Astrocyte (in vitro differentiated cells and primary cell): ENCODE measurements at regions not wholly inside any gene's neighbourhood (a gene's known extent, or its start where the extent isn't known, plus 50 kb on each side); places are given as distances from the start of the nearest gene placed in this dataset.
A peak's percentile ranks its signal among the peaks of the same experiment; 100 is the strongest.

Source experiments
- DNase-seq: peaks from one replicate; pipeline ENCODE4 v3.0.0-alpha.2; 2010; ENCODE audit warnings: low read depth
- FAIRE-seq: peaks from 2 replicates; lab custom pipeline; 2011; peaks lifted over from hg19 to GRCh38; lab: Jason Lieb, UNC
- H2AFZ ChIP-seq: 2 replicates; pipeline ENCODE4 v1.6.0; 2012; ENCODE audit warnings: low read depth, low read length, inconsistent platforms
- H3K27ac ChIP-seq: 2 replicates; pipeline ENCODE4 v1.5.1; 2011; ENCODE audit warnings: low read depth, low read length, inconsistent platforms
- H3K27me3 ChIP-seq: 2 replicates; pipeline ENCODE4 v1.6.0; 2011; ENCODE audit warnings: low read length, inconsistent platforms; ENCODE audit not compliant: insufficient read depth
- H3K36me3 ChIP-seq: 2 replicates; pipeline ENCODE4 v1.5.1; 2011; ENCODE audit warnings: low read length, inconsistent platforms; ENCODE audit not compliant: insufficient read depth
- H3K4me1 ChIP-seq: 2 replicates; pipeline ENCODE4 v1.5.1; 2011; ENCODE audit warnings: low read length, inconsistent platforms; ENCODE audit not compliant: insufficient read depth
- H3K4me2 ChIP-seq: 2 replicates; pipeline ENCODE4 v1.6.0; 2012; ENCODE audit warnings: low read length, inconsistent platforms
- H3K4me3 ChIP-seq: 2 replicates; pipeline ENCODE4 v1.5.1; 2011; ENCODE audit warnings: low read depth, mild to moderate bottlenecking, low read length, inconsistent platforms; ENCODE audit not compliant: insufficient read depth
- H3K79me2 ChIP-seq: 2 replicates; pipeline ENCODE4 v1.6.0; 2012; ENCODE audit warnings: mild to moderate bottlenecking, low read length, inconsistent platforms; ENCODE audit not compliant: insufficient read depth
- H3K9ac ChIP-seq: 2 replicates; pipeline ENCODE4 v1.6.0; 2012; ENCODE audit warnings: mild to moderate bottlenecking, low read length, inconsistent platforms
- H3K9me3 ChIP-seq: 2 replicates; pipeline ENCODE4 v1.5.1; 2012; ENCODE audit warnings: low read depth, mild to moderate bottlenecking, low read length, inconsistent platforms; ENCODE audit not compliant: insufficient read depth
- H4K20me1 ChIP-seq: 2 replicates; pipeline ENCODE4 v1.6.0; 2012; ENCODE audit warnings: low read length, inconsistent platforms; ENCODE audit not compliant: insufficient read depth
- H3K27ac Mint-ChIP-seq: one replicate; pipeline ENCODE4 v1.8.0; 2021; ENCODE audit warnings: mild to moderate bottlenecking, mixed read lengths; ENCODE audit not compliant: unreplicated experiment
- H3K27me3 Mint-ChIP-seq: one replicate; pipeline ENCODE4 v1.8.0; 2021; ENCODE audit warnings: low read depth, mixed read lengths; ENCODE audit not compliant: unreplicated experiment
- H3K36me3 Mint-ChIP-seq: one replicate; pipeline ENCODE4 v1.8.0; 2021; ENCODE audit warnings: low read depth, mixed read lengths; ENCODE audit not compliant: unreplicated experiment
- H3K4me1 Mint-ChIP-seq: one replicate; pipeline ENCODE4 v1.8.0; 2021; ENCODE audit warnings: low read depth, mixed read lengths; ENCODE audit not compliant: unreplicated experiment
- H3K4me3 Mint-ChIP-seq: one replicate; pipeline ENCODE4 v1.8.0; 2021; ENCODE audit warnings: mild to moderate bottlenecking, moderate library complexity, mixed read lengths; ENCODE audit not compliant: unreplicated experiment
- H3K9me3 Mint-ChIP-seq: one replicate; pipeline ENCODE4 v1.8.0; 2021; ENCODE audit warnings: mild to moderate bottlenecking, mixed read lengths; ENCODE audit not compliant: unreplicated experiment
- CTCF ChIP-seq: IDR thresholded peaks from 2 replicates; pipeline ENCODE4 v1.5.1; 2011; ENCODE audit warnings: low read depth, mild to moderate bottlenecking, inconsistent platforms, low read length, moderate library complexity; ENCODE audit not compliant: insufficient read depth
- EZH2 ChIP-seq: IDR thresholded peaks from 2 replicates; pipeline ENCODE4 v1.6.1; 2012; ENCODE audit warnings: mild to moderate bottlenecking, low read length, inconsistent platforms; ENCODE audit not compliant: insufficient read depth

- H4K20me1 ChIP-seq: no peaks in the 10 kb centered on the region
- FAIRE-seq (no peak), DNase-seq (peak; percentile 56)
- no peak overlapping the region for H3K4me3 ChIP-seq
- TF ChIP-seq EZH2 (no peak), CTCF (no peak)
- H3K27ac ChIP-seq: no peak overlapping the region
- no peaks in the 10 kb centered on the region for H3K79me2 ChIP-seq
- Mint-ChIP-seq H3K4me3 (no peak overlapping the region), H3K27ac (no peak overlapping the region), H3K4me1 (no peaks in the 10 kb centered on the region), H3K27me3 (no peaks in the 10 kb centered on the region), H3K36me3 (no peaks in the 10 kb centered on the region), H3K9me3 (no peaks in the 10 kb centered on the region)
- H3K9me3 ChIP-seq: no peaks in the 10 kb centered on the region
- H3K4me2 ChIP-seq: no peak overlapping the region
- H3K4me1 ChIP-seq: no peaks in the 10 kb centered on the region
- no peaks in the 10 kb centered on the region for H3K27me3 ChIP-seq
- H3K36me3 ChIP-seq: no peaks in the 10 kb centered on the region
- no peak overlapping the region for H2AFZ ChIP-seq
- H3K9ac ChIP-seq: no peak overlapping the region
These were observed 458.5 kb upstream of the DEPDC1 start for GRCh38 chr1:68955424-68955823.

- H3K4me1 Mint-ChIP-seq: peaks cover 3% of the 10 kb centered on the region
- H4K20me1 ChIP-seq: no peaks in the 10 kb centered on the region
- FAIRE-seq: no peak
These were observed 462.1 kb upstream of the DEPDC1 start for GRCh38 chr1:68958958-68959357.

More at GRCh38 chr1:68958958-68959357, 462.1 kb upstream of the DEPDC1 start:
- H3K27me3 Mint-ChIP-seq: no peaks in the 10 kb centered on the region
- Histone ChIP-seq H3K27me3 (no peaks in the 10 kb centered on the region), H3K4me3 (no peak overlapping the region), H2AFZ (no peak overlapping the region), H3K79me2 (no peaks in the 10 kb centered on the region), H3K9me3 (no peaks in the 10 kb centered on the region), H3K9ac (no peak overlapping the region), H3K4me1 (no peaks in the 10 kb centered on the region), H3K27ac (no peak overlapping the region), H3K36me3 (no peaks in the 10 kb centered on the region), H3K4me2 (no peak overlapping the region)
- TF ChIP-seq CTCF: no peak
- H3K9me3 Mint-ChIP-seq: no peaks in the 10 kb centered on the region
- no peak overlapping the region for H3K4me3 Mint-ChIP-seq
- no peaks in the 10 kb centered on the region for H3K36me3 Mint-ChIP-seq
- no peak for DNase-seq
- no peak overlapping the region for H3K27ac Mint-ChIP-seq
